ENCODE measurements at regions not wholly inside any gene's neighbourhood (a gene's known extent, or its start where the extent isn't known, plus 50 kb on each side); places are given as distances from the start of the nearest gene placed in this dataset.
"Not testable (repeated sequence)": the region's sequence is repeated elsewhere in the genome, so short reads cannot be mapped to it uniquely, and the experiment has no call there.

DNA sequence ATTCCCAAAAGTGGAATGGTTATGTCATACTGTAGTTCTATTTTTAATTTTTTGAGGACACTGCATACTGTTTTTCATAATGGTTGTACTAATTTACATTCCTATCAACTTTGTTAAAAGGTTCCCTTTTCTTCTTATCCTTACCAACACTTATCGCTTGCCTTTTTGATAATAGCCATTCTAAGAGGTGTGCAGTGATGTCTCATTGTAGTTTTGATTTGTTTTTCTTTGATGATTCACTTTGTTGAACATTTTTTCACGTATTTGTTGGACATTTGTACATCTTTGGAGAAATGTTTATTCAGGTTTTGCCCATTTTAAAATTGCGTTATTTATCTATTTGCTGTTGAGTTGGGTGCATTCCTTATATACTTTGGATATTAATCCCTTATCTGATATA lies 188.8 kb upstream of the SPRY2 start:
- intact Hi-C loops (cut with micrococcal nuclease) = no loop called here
- H3K9me3 Mint-ChIP-seq = peaks cover 19% of the 10 kb centered on the region
- no peaks in the 10 kb centered on the region for H3K4me1 Mint-ChIP-seq (ENCODE audit: low read depth)
- no peaks in the 10 kb centered on the region for H3K27me3 Mint-ChIP-seq
- H3K4me3 Mint-ChIP-seq = no peak overlapping the region
- no peak overlapping the region for H3K27ac Mint-ChIP-seq
- H3K36me3 Mint-ChIP-seq (ENCODE audit: low read depth) = no peaks in the 10 kb centered on the region

DNA sequence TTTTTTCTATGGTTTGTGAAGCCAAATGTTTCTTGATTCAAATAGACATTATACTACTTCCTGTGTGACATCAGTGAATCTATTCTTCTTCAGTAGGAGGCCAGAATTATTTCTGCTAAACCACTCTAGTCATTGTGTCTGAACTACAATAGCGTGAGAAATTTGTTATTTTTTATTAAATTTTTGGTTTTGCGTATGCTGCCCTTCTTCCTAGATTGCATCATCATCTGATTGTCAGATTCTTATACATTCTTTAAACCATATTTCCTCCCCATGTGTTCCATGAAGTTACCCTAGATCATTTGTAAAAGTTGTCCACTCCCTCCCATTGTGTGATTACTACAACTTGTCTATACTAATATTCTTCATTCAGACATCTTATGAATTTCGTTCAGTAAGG lies 187.8 kb upstream of the SPRY2 start:
- H3K9me3 Mint-ChIP-seq = peaks cover 19% of the 10 kb centered on the region
- no peak overlapping the region for H3K4me3 Mint-ChIP-seq
- no peaks in the 10 kb centered on the region for H3K4me1 Mint-ChIP-seq (ENCODE audit: low read depth)
- no peak overlapping the region for H3K27ac Mint-ChIP-seq
- H3K36me3 Mint-ChIP-seq (ENCODE audit: low read depth) = no peaks in the 10 kb centered on the region
- no peaks in the 10 kb centered on the region for H3K27me3 Mint-ChIP-seq
- intact Hi-C loops (cut with micrococcal nuclease) = no loop called here

DNA sequence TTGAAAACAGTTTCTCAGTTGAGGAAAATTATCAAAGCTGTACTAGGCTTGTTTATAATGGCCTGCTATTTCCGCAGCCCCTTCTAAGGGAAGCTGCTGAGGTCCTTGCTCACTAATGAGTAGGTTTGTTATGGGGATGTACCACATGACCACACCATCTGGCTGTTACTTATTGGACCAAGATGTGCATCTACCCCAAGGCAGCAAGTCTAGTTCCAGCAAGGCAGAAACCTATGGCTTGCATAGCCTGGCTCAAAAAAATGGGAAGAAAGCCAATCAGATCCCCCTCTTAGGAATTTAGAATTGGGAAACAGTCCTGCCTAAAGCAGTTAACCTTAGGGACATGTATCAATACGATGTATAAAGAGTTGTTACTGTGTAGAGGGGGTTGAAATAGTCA lies 186.5 kb upstream of the SPRY2 start:
- H3K4me1 Mint-ChIP-seq (ENCODE audit: low read depth) = no peaks in the 10 kb centered on the region
- no peak overlapping the region for H3K27ac Mint-ChIP-seq
- no peaks in the 10 kb centered on the region for H3K27me3 Mint-ChIP-seq
- H3K4me3 Mint-ChIP-seq = no peak overlapping the region
- intact Hi-C loops (cut with micrococcal nuclease) = no loop called here
- peaks cover 19% of the 10 kb centered on the region for H3K9me3 Mint-ChIP-seq
- H3K36me3 Mint-ChIP-seq (ENCODE audit: low read depth) = no peaks in the 10 kb centered on the region

DNA sequence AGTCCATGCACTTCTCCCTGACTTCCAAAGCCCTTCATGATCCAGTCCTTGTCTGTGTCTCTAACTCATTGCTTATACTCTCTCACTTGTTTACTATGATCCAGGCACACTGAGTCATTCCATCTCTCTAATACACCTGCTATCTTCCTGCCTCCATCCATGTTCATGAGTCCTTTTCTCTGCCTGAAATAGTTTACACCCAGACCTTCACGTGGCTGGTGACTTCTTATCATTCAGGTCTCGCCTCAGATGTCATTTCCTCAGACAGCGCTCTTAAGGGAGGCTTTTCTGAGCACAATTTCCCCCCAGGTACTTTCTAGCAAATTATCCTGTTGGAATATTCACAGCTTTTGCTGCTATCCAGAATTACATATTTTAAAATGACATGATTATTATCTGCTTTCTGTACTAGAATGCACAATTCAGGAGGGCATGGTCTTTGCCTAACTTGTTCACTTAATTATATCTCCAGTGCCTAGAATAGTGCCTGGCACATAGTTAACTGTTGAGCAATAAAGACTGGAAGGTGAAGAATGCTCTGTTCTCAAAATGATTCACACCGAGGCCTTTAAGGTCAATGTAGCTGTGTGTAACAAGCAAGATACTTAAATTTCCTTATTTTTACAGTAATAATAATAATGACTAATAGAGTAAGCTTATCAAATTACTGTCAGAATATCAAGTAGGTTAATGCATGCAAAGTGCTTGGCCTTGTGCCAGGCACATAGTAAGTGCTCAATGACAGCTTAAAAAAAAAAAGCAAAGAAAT lies 183.7 kb upstream of the SPRY2 start:
- no peaks in the 10 kb centered on the region for H3K36me3 Mint-ChIP-seq (ENCODE audit: low read depth)
- H3K27me3 Mint-ChIP-seq = no peaks in the 10 kb centered on the region
- no peaks in the 10 kb centered on the region for H3K4me1 Mint-ChIP-seq (ENCODE audit: low read depth)
- no peak overlapping the region for H3K27ac Mint-ChIP-seq
- no peak overlapping the region for H3K4me3 Mint-ChIP-seq
- peaks cover 6% of the 10 kb centered on the region for H3K9me3 Mint-ChIP-seq
- intact Hi-C loops (cut with micrococcal nuclease) = no loop called here

DNA sequence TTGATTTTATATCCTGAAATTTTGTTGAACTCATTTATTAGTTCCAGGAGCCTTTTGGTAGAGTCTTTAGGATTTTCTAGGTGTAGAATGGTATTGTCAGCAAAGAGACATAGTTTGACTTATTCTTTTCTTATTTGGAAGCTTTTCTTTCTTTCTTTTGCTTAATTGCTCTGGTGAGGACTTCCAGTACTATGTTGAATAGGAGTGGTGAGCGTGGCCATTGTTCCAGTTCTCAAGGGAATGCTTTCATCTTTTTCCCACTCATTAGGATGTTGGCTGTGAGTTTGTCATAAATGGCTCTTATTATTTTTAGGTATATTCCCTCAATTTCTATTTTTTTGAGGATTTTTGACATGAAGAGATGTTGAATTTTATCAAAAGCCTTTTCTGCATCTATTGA lies 182.2 kb upstream of the SPRY2 start:
- Mint-ChIP-seq H3K27ac (no peak overlapping the region), H3K9me3 (peaks cover 19% of the 10 kb centered on the region), H3K4me3 (no peak overlapping the region), H3K27me3 (no peaks in the 10 kb centered on the region), H3K4me1 (ENCODE audit: low read depth) (no peaks in the 10 kb centered on the region), H3K36me3 (ENCODE audit: low read depth) (no peaks in the 10 kb centered on the region)
- intact Hi-C loops (cut with micrococcal nuclease) = no loop called here

DNA sequence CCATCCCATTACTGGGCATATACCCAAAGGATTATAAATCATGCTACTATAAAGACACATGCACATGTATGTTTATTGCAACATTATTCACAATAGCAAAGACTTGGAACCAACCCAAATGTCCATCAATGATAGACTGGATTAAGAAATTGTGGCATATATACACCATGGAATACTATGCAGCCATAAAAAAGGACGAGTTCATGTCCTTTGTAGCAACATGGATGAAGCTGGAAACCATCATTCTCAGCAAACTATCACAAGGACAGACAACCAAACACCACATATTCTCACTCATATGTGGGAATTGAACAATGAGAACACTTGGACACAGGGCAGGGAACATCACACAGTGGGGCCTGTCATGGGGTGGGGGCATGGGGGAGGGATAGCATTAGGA lies 181.5 kb upstream of the SPRY2 start:
- H3K36me3 Mint-ChIP-seq (ENCODE audit: low read depth); H3K27me3 Mint-ChIP-seq; H3K27ac Mint-ChIP-seq; H3K4me1 Mint-ChIP-seq (ENCODE audit: low read depth); H3K4me3 Mint-ChIP-seq; intact Hi-C loops (cut with micrococcal nuclease): not testable (repeated sequence)
- peaks cover 26% of the 10 kb centered on the region for H3K9me3 Mint-ChIP-seq

DNA sequence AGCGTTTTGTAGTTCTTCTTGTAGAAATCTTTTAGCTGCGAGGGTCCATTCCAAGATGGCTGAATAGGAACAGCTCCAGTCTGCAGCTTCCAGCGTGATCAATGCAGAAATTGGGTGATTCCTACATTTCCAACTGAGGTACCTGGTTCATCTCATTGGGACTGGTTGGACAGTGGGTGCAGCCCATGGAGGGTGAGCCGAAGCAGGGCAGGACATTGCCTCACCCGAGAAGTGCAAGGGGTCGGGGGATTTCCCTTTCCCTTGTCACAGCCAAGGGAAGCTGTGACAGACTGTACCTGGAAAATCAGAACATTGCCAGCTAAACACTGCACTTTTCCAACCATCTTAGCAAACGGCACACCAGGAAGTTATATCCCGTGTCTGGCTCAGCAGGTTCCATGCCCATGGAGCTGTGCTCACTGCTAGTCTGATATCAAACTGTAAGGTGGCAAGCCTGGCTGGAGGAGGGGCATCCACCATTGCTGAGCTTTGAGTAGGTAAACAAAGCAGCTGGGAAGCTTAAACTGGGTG lies 176.0 kb upstream of the SPRY2 start:
- Mint-ChIP-seq H3K36me3 (ENCODE audit: low read depth) (no peaks in the 10 kb centered on the region), H3K27ac (no peak overlapping the region), H3K27me3 (no peaks in the 10 kb centered on the region), H3K9me3 (peaks cover 44% of the 10 kb centered on the region), H3K4me1 (ENCODE audit: low read depth) (no peaks in the 10 kb centered on the region), H3K4me3 (no peak overlapping the region)
- intact Hi-C loops (cut with micrococcal nuclease) = no loop called here

DNA sequence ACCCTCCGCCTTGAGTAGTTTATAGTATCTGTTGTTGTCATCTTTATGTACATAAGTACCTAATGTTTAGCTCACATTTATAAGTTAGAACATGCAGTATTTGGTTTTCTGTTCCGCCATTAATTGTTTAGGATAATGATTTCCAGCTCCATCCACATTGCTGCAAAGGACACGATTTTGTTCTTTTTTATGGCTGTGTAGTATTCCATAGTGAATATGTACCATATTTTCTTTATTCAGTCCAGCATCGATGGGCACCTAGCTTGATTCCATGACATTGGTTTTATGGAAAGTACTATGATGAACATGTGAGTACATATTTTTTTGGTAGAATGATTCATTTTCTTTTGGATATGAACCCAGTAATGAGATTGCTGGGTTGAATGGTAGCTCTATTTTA lies 174.4 kb upstream of the SPRY2 start:
- no peaks in the 10 kb centered on the region for H3K4me1 Mint-ChIP-seq (ENCODE audit: low read depth)
- intact Hi-C loops (cut with micrococcal nuclease) = no loop called here
- H3K36me3 Mint-ChIP-seq (ENCODE audit: low read depth) = no peaks in the 10 kb centered on the region

DNA sequence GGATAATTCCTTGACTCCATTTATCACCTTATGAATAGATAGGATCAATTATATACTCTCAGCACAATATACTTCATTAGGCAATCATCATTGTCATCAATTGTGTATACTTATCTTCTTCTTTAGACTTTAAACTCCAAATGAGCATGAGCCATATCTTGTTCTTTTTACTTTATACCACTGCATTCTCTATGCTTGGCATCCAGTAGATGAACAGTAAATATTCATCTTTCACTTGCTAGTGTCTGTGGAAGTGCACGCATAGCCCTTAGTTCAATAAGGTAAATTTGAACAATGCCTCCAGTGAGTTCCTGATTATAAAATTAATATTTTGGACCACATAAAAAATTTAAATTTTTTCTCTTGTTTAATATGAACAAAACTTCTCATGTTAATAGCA lies 172.3 kb upstream of the SPRY2 start:
- H3K36me3 Mint-ChIP-seq (ENCODE audit: low read depth) = no peaks in the 10 kb centered on the region
- no peaks in the 10 kb centered on the region for H3K4me1 Mint-ChIP-seq (ENCODE audit: low read depth)
- no peaks in the 10 kb centered on the region for H3K27me3 Mint-ChIP-seq
- no peak overlapping the region for H3K27ac Mint-ChIP-seq
- peaks cover 29% of the 10 kb centered on the region for H3K9me3 Mint-ChIP-seq
- intact Hi-C loops (cut with micrococcal nuclease) = no loop called here
- H3K4me3 Mint-ChIP-seq = no peak overlapping the region

More for the DNA sequence above, 174.4 kb upstream of the SPRY2 start:
- Mint-ChIP-seq H3K9me3 (peaks cover 44% of the 10 kb centered on the region), H3K27ac (no peak overlapping the region), H3K27me3 (no peaks in the 10 kb centered on the region), H3K4me3 (no peak overlapping the region)

DNA sequence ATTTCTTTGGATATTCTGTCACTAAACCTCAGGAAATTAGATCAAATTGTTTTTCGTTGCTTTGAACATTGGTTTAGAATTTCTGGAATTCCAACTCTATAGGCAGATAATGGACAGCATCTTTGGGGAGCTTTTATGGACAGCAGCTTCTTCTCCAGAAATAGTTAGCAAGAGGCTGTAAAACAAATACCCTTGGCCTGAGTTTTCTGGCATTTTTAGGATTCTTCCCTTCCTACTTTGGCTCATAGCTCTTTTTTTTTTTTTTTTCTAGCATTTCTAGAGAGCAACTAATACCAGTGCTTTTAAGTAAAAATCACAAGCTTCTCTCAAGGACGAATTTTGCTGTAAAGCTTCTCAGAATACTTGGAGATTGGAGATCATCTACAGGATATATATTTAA lies 169.8 kb upstream of the SPRY2 start:
- H3K9me3 Mint-ChIP-seq = peaks cover 16% of the 10 kb centered on the region
- no peaks in the 10 kb centered on the region for H3K36me3 Mint-ChIP-seq (ENCODE audit: low read depth)
- H3K4me1 Mint-ChIP-seq (ENCODE audit: low read depth) = no peaks in the 10 kb centered on the region
- H3K4me3 Mint-ChIP-seq = no peak overlapping the region
- no peak overlapping the region for H3K27ac Mint-ChIP-seq
- H3K27me3 Mint-ChIP-seq = no peaks in the 10 kb centered on the region
- intact Hi-C loops (cut with micrococcal nuclease) = no loop called here

DNA sequence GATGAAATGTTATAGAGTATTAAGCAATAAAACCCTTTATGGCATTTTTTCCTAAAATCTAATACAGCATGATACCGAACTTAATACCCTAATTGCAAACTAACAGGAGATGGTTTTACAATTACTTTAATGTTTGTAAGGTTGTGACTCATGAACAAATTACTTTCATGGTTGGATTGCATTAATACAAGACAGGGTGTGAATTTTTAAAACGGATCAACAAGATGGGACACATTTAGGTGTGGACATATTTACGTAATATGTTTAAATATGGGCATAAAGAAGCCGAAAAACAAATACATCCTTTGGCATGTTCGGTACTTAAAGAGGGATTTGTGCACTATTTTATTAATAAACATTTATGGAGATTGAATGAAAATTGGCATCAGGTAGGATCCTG lies 168.3 kb upstream of the SPRY2 start:
- Mint-ChIP-seq H3K27ac (no peak overlapping the region), H3K4me3 (no peak overlapping the region), H3K27me3 (no peaks in the 10 kb centered on the region), H3K4me1 (ENCODE audit: low read depth) (no peaks in the 10 kb centered on the region), H3K9me3 (peaks cover 27% of the 10 kb centered on the region), H3K36me3 (ENCODE audit: low read depth) (no peaks in the 10 kb centered on the region)
- intact Hi-C loops (cut with micrococcal nuclease) = no loop called here

DNA sequence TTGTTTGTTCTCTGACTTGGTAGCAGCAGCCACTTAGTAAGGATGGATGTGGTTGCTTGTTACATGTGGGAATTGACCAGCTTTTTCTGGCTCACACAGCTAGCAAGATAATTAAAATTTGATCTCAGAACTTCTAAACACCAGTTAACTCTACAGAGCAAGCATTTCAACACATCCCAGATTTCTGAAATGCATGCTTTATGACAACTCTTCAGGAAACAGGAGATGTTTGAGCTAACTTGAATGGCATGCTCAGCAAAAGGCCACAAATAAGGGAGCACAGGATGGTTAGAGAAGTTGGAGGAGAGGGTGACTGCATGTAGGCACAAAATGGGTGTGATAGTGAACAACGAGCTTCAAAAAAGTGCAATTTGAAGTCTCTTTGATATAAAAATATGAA lies 167.1 kb upstream of the SPRY2 start:
- Mint-ChIP-seq H3K27ac (no peak overlapping the region), H3K4me1 (ENCODE audit: low read depth) (no peaks in the 10 kb centered on the region), H3K9me3 (peaks cover 30% of the 10 kb centered on the region), H3K4me3 (no peak overlapping the region), H3K36me3 (ENCODE audit: low read depth) (no peaks in the 10 kb centered on the region), H3K27me3 (no peaks in the 10 kb centered on the region)
- intact Hi-C loops (cut with micrococcal nuclease) = no loop called here

DNA sequence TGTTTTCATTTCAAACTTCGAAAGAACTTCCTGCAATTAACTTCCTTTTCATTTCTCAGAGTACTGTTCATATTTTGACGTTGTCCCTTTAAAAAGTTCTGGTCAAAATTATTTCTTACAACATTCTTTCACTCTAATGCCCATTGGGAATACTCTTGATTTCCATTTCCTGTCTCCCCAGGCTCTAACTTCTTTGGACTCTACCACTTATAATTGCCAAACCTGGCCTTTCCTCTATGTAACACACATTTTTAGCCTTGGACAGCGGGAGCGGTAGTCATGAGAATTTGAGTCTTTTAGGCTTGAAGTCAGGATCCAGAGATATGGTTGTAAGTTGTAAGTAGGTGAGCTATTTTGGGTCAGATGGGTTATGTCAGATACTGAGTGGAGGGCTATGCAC lies 163.5 kb upstream of the SPRY2 start:
- Mint-ChIP-seq H3K27me3 (no peaks in the 10 kb centered on the region), H3K27ac (no peak overlapping the region), H3K4me3 (no peak overlapping the region), H3K36me3 (ENCODE audit: low read depth) (no peaks in the 10 kb centered on the region), H3K4me1 (ENCODE audit: low read depth) (no peaks in the 10 kb centered on the region), H3K9me3 (peaks cover 30% of the 10 kb centered on the region)
- intact Hi-C loops (cut with micrococcal nuclease) = no loop called here

DNA sequence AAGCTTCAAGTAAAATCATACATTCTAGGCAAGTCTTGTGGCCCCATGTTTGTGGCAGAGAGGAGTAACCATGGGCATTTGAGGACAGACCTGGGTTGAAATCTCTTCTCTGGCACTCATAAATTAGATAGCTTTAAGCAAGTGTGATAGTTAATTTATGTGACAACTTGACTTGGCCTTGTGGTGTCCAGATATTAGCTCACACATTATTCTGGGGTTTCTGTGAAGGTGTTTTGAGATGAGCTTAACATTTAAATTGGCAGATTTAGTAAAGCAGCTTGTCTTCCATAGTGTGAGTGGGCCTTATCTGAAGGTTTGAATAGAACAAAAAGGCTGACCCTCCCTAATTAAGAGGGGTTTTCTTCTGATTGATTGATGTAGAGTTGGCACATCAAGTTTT lies 161.4 kb upstream of the SPRY2 start:
- Mint-ChIP-seq H3K9me3 (peaks cover 24% of the 10 kb centered on the region), H3K4me1 (ENCODE audit: low read depth) (no peaks in the 10 kb centered on the region), H3K27me3 (no peaks in the 10 kb centered on the region), H3K4me3 (no peak overlapping the region), H3K27ac (no peak overlapping the region), H3K36me3 (ENCODE audit: low read depth) (no peaks in the 10 kb centered on the region)
- intact Hi-C loops (cut with micrococcal nuclease) = no loop called here

DNA sequence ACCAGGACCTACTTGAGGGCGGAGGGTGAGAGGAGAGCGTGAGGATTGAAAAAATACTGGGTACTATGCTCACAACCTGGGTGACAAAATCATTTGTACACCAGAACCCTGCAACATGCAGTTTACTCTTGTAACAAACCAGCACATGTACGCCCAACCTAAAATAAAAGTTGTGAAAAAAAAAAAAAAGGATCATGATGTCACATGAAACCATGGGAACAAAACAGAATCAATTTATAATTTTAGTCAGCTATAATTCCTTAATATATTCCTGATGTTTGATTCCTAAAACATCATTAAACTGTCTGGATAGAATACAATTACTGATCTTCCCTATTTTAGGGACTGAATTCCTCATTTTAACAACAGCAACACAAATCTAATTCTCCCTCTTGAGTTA lies 160.6 kb upstream of the SPRY2 start:
- intact Hi-C loops (cut with micrococcal nuclease) = no loop called here
- peaks cover 24% of the 10 kb centered on the region for H3K9me3 Mint-ChIP-seq
- no peaks in the 10 kb centered on the region for H3K36me3 Mint-ChIP-seq (ENCODE audit: low read depth)
- no peak overlapping the region for H3K4me3 Mint-ChIP-seq
- H3K4me1 Mint-ChIP-seq (ENCODE audit: low read depth) = no peaks in the 10 kb centered on the region
- H3K27ac Mint-ChIP-seq = no peak overlapping the region
- no peaks in the 10 kb centered on the region for H3K27me3 Mint-ChIP-seq

Data from dendritic cell treated with granulocyte-macrophage colony-stimulating factor and Interleukin-4, amounts not matched to agents 40 ng/mL and 50 ng/mL, for 4 days (primary cell).